Stimulated activated CD4-positive, alpha-beta T cell treated with anti-CD3 and anti-CD28 coated beads, TNF-alpha, amount 100 ng/mL, for 24 hours (primary cell): ENCODE measurements at regions not wholly inside any gene's neighbourhood (a gene's known extent, or its start where the extent isn't known, plus 50 kb on each side); places are given as distances from the start of the nearest gene placed in this dataset.
"Not testable (repeated sequence)": the region's sequence is repeated elsewhere in the genome, so short reads cannot be mapped to it uniquely, and the experiment has no call there.

ENCODE experiments used
- DNase-seq, 3 experiments: peaks; one replicate each; pipeline ENCODE4 v3.0.0-alpha.2; 2020; ENCODE audit warnings: low read depth in 3 of 3

DNA sequence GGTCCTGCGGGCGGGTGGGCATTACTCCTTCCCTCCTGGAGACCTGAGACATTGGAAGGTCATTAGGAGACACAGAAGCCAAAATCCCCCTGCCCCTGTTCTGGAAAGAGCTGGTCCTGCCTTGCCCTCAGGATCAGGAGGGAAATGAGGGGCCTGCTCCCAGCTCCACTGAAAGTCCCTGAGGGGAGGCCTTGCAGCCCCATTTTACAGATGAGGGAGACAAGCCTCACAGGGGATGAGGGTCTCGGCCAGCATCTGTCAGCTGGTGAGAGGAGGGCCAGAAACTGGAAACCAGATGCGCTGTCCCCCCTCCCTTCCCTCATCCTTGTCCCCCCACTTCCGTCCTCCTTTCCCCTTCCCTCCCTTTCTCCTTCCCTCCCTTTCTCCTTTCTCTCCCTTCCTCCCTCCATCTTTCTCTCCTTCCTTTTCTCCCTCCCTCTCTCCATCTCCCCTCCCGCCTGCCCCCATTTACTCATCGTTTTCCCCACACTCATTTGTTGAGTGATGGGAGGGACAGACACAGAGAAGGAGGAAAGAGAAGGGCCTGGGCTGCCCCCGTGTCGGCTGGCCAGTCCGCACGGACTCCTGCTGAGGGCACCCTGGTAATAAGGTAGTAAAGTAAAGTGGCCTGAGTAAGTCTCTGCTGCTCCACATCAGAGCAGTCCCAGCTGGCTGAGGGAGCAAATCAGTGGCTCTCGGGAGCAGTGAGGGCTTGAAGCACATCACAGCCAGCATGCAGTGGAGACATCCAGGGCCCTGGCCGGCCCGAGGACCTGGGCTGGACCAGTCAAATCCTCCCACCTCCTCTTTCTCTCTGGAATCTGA, 112.4 kb upstream of the ALDH1A3 start:
- no peak for DNase-seq

DNA sequence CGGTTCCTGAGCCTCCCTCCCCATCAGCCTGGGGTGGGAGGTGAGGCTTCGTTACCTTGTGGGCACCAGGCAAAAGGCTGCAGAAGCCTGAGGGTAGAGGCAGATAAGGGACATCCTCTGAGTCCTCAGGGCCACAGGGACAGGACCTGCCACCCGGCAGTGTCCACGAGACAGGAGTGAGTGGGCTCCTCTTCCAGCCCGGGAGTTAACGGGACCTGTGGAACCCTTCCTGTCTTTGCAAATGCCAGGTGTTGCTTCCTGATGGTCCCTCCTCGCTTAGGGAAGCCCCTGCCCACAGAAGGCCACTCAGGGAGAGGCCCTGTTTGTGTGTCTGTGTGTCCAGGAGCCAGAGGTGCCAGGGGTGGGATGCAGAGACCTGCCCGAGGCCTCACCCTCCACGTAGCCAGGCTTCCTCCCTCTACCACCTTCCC, 111.1 kb upstream of the ALDH1A3 start:
- no peak for DNase-seq

DNA sequence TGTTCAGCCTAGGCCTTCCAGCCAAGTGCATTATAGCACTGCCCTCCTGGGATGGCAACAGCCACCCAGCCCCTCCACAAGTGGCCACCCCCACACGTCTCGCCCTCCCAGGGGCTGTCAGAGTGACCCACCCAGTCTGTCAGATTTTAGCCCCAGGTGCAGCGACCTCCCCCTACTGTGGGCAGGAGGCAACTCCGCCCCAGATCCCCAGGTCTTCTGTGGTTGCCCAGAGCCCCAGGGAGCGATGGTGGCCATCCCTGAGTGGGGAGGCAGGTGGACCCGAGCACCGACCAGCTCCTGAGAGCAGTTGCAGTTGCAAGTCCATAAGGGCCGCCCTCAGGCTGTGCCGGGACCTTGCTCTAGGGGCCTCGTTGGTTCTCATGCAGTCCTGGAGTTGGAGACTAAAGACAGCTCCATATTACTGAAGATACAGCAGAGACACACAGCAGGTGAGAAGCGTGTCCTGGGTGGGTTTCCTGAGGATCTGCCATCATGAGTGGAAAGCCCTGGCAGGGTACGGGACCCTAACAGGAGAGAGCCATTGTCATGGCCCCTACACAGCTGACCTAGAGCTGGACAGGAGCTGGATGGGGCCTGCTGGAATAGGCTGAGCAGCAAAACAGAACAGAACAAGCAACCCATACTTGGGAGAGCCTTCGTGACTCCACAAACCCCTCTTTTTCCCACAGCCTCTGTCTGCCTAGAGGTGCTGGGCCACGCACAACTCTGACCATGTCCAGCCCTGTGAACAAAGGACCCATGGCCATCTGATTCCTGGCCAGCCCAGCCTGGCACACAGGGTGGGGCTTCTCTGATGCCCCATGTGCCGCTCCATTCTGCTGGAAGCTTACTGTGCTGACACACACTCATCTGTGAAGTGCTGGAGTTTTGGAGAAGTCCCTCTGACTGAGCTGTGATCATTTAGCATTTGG, 110.3 kb upstream of the ALDH1A3 start:
- DNase-seq: no peak

DNA sequence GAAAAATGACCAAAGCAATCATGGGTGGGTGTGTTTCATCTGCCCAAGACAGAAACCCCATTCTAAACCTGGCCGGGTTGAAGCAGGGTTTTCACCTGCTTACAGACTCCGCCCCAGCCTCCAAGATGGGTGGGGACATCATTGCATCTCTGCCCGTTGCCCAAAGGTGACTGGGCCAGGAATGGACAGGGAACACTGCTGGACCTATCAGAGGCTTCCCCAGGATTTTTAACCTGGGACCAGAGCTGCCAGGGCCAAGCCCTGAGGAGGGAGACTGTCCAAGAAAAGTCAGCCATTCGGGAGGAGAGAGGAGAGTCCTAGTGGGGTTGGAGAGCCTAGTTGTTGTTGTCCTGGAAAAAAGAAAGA, 109.7 kb upstream of the ALDH1A3 start:
- no peak for DNase-seq

DNA sequence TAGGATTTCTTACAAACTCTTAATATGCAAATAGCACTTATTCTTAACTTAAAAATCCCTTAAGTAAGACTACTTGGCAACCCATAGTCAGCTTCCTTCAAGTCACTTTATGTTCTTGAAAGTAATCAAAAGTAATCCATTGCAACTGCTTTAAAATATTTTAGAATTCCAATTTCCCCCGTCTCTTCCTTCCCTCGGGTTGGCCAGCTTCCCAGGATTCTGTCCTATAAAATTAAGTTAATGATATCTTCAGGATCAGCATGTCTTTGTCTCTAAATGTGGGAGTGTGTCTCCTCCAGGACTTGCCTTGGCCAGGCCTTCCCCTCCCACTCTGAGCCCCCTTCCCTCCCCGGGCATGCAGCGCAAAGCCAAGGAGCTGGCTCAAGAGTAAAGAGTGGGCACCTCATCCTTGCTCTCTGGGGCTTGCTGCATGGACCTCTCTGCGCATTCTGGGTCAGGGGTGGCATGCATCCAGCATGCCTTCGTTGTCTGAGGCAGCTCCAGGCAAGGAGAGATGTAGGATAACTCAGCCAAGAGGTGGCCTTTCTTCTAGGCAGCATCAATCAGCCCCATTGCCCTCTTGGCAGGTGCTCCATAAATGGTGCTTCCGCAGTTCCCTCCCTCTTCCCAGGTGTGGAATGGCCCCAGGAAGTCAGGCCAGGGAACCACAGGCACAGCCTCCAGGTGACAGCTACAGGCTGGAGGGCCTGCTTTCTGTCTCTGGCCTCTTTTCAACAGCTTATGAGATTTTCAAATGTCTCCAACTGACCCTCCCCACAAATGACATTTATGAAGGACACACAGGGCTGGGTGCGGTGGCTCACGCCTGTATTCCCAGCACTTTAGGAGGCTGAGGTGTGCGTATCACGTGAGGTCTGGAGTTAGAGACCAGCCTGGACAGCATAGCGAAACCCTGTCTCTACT, 108.7 kb upstream of the ALDH1A3 start:
- no peak for DNase-seq

DNA sequence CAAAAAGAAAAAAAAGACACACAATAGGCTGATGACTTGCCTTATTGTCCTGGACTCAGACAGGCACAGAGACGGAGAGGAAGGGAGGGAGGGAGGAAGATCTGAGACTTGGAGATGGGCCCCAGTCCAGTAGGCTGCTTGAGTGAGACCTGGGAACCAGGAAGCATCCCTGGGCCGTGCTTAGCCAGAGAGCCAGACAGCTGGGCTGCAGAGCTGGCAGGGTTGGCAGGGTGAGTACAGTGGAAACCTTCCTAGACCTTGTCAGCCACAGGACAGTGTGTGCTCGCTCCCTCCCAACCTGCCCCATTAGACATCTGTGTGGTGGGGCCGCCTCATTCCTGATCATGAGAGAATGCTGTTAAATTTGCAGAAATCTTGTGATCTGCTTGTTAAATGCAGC, 107.9 kb upstream of the ALDH1A3 start:
- DNase-seq: no peak

DNA sequence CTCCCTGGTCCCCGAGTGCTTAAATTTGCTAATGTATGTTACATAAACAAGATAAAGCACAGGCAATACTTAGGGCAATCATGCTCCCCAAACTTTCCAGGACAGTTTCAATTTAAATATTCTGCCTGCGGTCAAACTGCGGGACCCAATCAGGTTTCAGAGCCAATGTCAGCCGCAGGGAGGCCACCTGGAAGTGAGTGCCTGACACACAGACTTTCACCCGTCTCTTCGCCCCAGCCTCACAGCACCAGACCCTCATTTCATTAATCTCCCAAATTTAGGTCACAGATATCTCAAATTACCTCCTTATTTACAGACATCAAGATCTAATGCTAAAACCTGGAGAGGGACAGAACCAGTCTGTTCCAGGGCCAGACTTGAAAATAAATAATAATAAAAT, 107.2 kb upstream of the ALDH1A3 start:
- DNase-seq: no peak

DNA sequence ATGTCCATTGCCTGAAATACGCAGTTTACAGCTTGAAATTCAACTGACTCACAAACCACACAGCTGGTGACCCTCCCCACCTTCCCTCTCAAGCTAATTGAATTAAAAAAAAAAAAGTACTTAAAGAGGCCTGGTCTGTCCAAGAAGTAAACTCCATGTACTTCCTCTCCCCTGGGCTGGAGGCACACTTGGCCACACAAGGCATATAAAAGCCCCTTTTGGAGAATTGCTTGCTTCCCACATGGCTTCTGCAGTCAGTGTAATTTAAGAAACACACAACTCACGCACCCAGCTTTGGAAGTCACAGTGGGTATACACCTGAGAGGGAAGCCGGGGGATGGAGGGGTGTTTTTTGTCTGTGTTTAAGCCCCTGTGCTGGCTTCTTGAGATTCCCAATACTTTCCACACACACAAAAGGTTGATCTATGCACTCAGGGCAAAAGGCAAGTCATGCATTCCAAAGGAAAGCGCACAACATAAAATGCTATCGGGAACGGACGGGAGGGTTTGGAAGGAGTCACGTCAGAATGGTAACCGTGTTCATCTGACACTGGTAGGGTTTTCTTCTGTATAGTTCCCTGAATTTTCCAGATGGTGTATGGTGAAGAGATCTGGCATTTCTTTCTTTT, 106.6 kb upstream of the ALDH1A3 start:
- no peak for DNase-seq

DNA sequence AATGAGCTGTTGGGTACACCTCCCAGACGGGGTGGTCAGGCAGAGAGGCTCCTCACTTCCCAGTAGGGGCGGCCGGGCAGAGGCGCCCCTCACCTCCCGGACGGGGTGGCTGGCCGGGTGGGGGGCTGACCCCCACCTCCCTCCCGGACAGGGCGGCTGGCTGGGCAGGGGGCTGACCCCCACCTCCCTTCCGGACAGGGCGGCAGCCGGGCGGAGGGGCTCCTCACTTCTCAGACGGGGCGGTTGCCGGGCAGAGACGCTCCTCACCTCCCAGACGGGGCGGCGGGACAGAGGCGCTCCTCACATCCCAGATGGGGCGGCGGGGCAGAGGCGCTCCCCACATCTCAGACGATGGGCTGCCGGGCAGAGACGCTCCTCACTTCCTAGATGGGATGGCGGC, 105.6 kb upstream of the ALDH1A3 start:
- not testable (repeated sequence) for DNase-seq

DNA sequence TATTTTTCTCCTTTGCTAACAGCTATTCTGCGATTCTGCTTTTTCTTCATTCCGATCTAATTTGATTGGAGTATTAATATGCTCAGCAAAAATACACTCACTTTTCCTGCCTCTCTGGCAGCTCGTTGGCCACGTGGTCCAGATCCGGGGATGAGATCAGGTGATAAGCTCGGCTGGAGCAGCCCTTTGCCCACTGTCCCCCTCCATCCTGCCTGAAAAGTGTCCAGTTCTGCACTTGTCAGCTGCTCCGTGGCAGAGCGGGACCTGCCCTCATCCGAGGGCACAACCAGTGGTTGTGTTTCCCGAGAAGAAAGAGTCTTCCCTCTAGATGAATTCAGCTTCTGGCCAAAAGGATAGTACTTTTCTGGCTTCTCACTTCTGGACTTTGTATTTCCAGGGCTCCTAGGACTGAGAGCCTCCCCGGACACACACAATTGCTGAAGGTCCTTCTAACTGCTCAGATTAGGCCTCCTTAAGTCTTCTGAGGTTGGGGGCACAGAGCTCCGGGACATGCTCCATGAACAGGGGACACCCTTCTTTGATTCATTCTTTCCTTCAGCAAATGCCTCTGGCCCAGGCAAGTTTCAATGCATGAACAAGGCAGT, 103.9 kb upstream of the ALDH1A3 start:
- no peak for DNase-seq

DNA sequence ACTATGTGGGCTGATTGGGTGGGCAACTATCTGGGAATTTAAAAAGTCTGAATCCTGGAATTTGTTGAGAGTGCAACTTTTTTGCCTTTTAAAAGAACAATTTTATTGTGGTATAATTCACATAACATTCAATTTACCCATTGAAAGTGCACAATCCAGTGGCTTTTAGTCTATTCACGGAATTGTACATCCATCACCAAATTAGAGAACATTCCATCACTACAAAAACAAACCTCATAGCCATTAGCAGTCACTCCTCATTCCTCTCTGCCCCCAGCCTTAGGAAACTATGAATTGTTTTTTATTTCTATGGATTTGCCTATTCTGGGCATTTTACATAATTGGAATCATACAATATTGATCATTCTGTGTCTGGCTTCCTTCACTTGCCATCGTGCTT, 101.8 kb upstream of the ALDH1A3 start:
- DNase-seq: no peak

DNA sequence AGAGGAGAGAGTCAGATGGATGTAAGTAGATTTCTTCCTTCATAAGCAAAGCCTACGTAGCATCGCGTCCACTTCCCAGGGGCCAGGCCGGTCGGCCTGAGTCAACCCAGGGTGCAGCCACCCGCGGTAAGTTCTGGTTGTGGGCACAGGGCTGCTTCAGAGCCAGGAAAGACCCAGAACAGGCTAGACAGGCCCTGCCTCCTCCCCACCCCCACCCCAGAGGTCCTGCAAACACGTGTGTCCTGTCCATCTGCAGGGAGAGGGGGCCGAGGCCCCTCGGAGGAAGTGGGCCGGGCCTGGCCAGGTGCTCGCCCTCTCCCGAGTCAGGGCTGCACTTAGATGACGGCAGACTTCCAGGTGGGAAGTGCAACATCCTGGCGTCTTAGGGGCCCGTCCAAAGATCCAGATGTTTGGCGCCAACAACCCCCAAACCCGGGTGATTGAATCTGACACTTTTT, 100.8 kb upstream of the ALDH1A3 start:
- DNase-seq: no peak

DNA sequence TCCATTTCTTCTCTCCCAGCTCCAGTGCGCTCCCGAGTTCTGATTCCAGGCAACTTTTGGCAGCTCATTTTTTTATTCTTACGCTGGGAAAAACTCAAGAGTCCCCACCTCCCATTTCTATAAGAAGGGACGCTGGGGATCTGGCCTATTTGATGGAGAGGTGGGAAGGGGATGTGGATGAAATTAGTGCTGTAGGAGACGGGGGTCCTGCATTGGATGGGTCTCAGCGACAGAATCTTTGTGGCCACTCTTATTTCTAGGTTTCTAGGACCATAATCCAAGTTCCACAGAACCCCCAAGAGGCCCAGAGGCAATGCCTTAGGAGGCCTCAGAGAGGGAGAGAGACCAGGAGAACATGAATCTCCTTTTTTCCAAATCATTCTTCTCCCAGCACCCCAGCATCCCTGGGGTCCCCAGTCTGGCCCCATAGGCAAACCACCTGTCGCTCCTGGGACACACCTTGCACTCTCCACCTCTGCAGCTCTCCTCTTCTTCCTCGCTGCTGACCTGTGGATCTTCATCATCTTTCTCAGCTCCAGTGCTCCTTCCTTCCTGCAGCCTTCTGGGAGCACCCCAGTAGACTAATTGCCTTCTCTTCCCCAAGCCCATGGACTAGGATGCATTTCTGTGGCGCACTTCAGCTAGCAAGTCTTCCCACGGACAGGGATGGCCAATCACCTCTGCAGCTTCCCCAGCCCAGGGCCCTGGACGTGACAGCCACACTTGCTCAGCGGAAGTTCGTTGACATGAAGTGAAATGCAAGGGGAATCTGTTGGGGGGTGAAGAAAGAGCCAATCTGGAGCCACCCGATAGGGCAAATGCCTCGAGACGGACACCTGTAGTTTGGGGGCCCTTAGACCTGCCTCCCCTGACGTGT, 100.1 kb upstream of the ALDH1A3 start:
- DNase-seq: no peak

DNA sequence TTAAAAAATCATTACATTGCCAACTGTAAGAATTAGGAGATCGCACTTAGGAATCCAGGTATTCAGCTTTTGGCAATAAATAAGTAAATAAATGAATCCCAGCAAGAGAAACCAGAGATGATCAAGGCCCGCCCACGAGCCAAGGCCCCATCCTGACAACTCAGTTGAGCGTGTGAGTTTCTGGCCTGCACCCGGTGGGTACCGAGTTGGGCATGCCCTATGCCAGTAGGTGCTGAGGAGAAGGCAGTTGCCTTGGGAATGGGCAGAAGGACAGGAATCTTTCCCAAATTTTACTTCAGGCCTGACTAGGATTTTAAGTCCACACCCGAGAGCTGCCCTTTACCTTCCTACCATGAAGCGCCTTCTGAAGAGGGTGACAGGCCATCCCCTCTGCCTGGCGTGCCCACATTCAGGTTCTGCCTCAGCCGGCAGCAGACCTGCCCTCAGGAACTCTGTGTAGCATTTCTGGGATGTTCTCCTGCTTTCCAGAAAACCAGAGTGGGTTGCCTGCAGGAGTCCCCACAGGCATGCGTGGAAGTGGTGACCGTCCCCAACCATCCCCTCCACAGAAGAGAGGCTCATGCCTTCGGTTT, 99.3 kb upstream of the ALDH1A3 start:
- no peak for DNase-seq

DNA sequence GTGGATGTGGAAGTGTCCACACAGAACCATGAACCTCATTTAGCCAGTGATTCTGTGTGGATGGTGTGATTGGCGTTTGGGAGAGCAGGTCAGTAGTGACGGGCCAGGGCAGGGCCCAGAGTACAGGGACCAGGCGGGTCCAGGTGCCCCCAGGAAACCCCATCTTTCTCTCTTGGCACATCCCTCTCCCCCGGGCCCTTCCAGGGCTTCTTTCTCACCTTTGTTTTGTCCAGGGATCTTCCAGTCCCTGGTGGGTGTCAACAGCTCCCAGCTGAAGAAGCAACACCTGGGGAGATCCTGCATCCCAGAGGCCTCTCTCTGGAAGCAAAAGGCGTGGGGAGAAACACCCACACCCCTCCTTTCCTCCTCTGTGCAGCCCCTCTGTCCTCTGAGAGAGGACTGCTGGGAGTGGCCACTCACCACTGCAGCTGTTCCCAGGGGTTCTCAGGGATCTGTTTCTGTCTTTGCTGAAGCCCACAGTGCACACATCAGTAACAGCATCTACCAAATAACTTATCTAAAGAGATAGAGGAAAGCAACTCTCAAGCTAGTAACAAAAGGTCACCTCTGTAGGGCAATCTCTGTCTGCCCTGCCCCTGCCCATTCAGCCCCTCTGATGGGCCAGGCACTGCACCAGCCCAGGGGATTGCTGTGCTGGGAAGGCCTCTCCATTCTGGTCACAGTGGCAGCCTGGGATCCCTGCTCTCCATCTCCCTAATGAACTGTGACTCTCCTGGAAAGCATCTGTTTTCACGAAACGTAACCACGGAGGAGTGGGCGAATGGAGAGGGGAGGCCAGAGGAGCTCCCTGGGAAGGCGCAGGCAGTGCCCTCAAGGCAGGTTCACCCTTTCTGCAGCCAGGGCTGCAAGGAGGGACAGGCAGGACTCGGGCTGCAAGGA, 98.3 kb upstream of the ALDH1A3 start:
- DNase-seq: no peak

DNA sequence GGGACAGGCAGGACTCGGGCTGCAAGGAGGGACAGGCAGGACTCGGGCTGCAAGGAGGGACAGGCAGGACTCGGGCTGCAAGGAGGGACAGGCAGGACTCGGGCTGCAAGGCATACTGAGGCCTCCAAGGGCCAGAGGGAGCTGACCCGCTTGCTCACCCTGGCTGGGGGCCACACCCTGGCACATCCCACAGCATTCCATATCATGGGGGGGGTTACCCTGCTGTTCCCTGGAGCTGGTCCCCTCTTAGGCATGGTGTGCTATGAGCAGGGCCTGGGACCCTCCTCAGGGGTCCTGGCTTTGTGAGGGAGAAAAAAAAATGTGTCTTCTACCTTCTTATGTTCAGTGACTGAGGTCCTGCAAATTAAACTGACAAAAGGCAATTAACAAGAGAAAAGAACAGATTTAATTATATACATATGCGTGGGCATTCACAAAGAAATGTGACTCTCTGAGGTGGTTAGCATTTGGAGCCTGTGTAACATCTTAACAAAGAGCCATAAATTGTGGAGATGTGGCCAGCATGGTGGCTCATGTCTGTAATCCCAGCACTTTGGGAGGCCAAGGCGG, 97.6 kb upstream of the ALDH1A3 start:
- no peak for DNase-seq

DNA sequence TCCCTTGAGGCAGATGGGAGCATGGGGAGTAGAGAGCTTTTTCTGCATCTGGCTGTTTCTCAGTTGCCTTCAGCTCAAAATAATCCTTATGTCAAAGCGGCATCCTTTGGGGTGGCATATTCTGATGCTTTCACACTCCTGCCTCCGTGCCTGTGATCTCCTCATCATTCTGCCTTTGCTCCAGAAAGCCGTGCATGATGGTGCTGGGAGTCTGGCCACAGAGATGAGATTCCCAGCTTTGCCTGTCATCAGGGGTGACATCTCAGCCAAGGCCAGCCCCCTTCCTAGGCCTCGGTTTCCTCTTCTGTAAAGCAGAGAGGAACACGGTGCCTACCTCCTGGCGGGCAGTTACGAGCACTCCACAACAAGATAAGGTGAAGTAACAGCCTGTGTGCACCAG, 96.3 kb upstream of the ALDH1A3 start:
- DNase-seq: no peak
